ENCODE measurements at regions not wholly inside any gene's neighbourhood (a gene's known extent, or its start where the extent isn't known, plus 50 kb on each side); places are given as distances from the start of the nearest gene placed in this dataset.

- H3K79me1 ChIP-seq (replicated peaks; ENCODE audit: low read length, poor library complexity, severe bottlenecking), result no peaks in the 10 kb centered on the region
- no peak overlapping the region for H2BK12ac ChIP-seq (ENCODE audit: low read length in 2 of 2)
- no peak overlapping the region for H2BK15ac ChIP-seq (ENCODE audit: low read depth, poor library complexity, severe bottlenecking)
- H3K9ac ChIP-seq (ENCODE audit: low read length), result no peak overlapping the region
- H2AK5ac ChIP-seq (ENCODE audit: low read length, severe bottlenecking), result no peak overlapping the region
- WGBS, result 76% methylated on average over 6 of the region's 8 CpGs
- H3K23ac ChIP-seq (ENCODE audit: low read length in 2 of 2), result no peak overlapping the region
- no peak overlapping the region for H3K27ac ChIP-seq (ENCODE audit: low read length, poor library complexity, severe bottlenecking)
- no peaks in the 10 kb centered on the region for H3K27me3 ChIP-seq (ENCODE audit: control insufficient read depth in 1 of 2, insufficient read depth in 1 of 2, low read length in 2 of 2)
- H3K4me1 ChIP-seq (ENCODE audit: control insufficient read depth, insufficient read depth, low read depth, low read length), result no peaks in the 10 kb centered on the region
- H3K36me3 ChIP-seq (ENCODE audit: control insufficient read depth in 1 of 2, insufficient read depth in 2 of 2, low read depth in 1 of 2, low read length in 2 of 2), result no peaks in the 10 kb centered on the region
- no peak overlapping the region for H2BK120ac ChIP-seq (ENCODE audit: low read depth, low read length)
- no peak overlapping the region for H4K91ac ChIP-seq (ENCODE audit: low read length)
- H2AFZ ChIP-seq (ENCODE audit: low read depth, low read length), result no peak overlapping the region
- no peak overlapping the region for H3K14ac ChIP-seq (ENCODE audit: low read length in 2 of 2)
- no peak overlapping the region for H3K4me2 ChIP-seq (ENCODE audit: low read length, poor library complexity, severe bottlenecking)
- no peak overlapping the region for H3K18ac ChIP-seq (ENCODE audit: low read depth in 1 of 2, low read length in 2 of 2)
- no peak for DNase-seq
- H3K4ac ChIP-seq (ENCODE audit: low read depth in 1 of 2, low read length in 2 of 2), result no peak overlapping the region
- no peak overlapping the region for H2BK5ac ChIP-seq (ENCODE audit: low read depth, low read length, poor library complexity, severe bottlenecking)
- H4K8ac ChIP-seq (ENCODE audit: low read length), result no peak overlapping the region
- H3K9me3 ChIP-seq (ENCODE audit: control insufficient read depth, low read length), result peaks cover 5% of the 10 kb centered on the region
- no peak overlapping the region for H3K4me3 ChIP-seq (ENCODE audit: insufficient read depth in 1 of 2, low read depth in 1 of 2, low read length in 2 of 2)
Measured at GRCh38 chr17:11086646-11087340, 154.2 kb upstream of the SHISA6 start.

DNA sequence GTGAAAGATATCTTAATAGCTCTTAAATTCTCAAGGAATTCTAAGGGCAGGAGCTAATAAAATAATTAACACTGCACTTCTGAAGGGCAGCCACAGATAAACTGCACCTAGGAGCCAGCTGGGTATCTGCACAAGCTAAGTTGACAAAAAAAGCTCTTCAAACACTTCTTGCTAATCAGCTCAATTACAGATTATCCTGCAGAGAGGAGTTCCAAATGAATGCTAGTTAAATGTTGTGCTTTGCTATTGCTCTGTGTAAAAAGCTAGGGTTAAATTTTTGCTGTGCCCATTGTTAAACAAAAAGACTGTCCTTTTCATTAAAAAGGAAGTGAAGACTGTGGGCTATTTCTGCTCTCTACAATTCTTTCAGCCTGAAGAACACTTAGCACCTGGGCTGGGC, 158.5 kb upstream of the SHISA6 start:
- Histone ChIP-seq H2AK5ac (ENCODE audit: low read length, severe bottlenecking) (no peak overlapping the region), H3K4ac (ENCODE audit: low read depth in 1 of 2, low read length in 2 of 2) (no peak overlapping the region), H3K27ac (ENCODE audit: low read length, poor library complexity, severe bottlenecking) (no peak overlapping the region), H3K18ac (ENCODE audit: low read depth in 1 of 2, low read length in 2 of 2) (no peak overlapping the region), H4K8ac (ENCODE audit: low read length) (no peak overlapping the region), H2BK5ac (ENCODE audit: low read depth, low read length, poor library complexity, severe bottlenecking) (no peak overlapping the region), H3K79me1 (replicated peaks; ENCODE audit: low read length, poor library complexity, severe bottlenecking) (no peaks in the 10 kb centered on the region), H2BK15ac (ENCODE audit: low read depth, poor library complexity, severe bottlenecking) (no peak overlapping the region), H2AFZ (ENCODE audit: low read depth, low read length) (no peak overlapping the region), H3K14ac (ENCODE audit: low read length in 2 of 2) (no peak overlapping the region), H3K4me3 (ENCODE audit: insufficient read depth in 1 of 2, low read depth in 1 of 2, low read length in 2 of 2) (no peak overlapping the region), H3K9ac (ENCODE audit: low read length) (no peak overlapping the region), H3K23ac (ENCODE audit: low read length in 2 of 2) (no peak overlapping the region), H2BK12ac (ENCODE audit: low read length in 2 of 2) (no peak overlapping the region), H3K4me2 (ENCODE audit: low read length, poor library complexity, severe bottlenecking) (no peak overlapping the region), H3K27me3 (ENCODE audit: control insufficient read depth in 1 of 2, insufficient read depth in 1 of 2, low read length in 2 of 2) (no peaks in the 10 kb centered on the region), H3K9me3 (ENCODE audit: control insufficient read depth, low read length) (peaks cover 5% of the 10 kb centered on the region), H3K4me1 (ENCODE audit: control insufficient read depth, insufficient read depth, low read depth, low read length) (no peaks in the 10 kb centered on the region), H2BK120ac (ENCODE audit: low read depth, low read length) (no peak overlapping the region), H4K91ac (ENCODE audit: low read length) (no peak overlapping the region), H3K36me3 (ENCODE audit: control insufficient read depth in 1 of 2, insufficient read depth in 2 of 2, low read depth in 1 of 2, low read length in 2 of 2) (no peaks in the 10 kb centered on the region)
- no peak for DNase-seq

- Histone ChIP-seq H2BK15ac (ENCODE audit: low read depth, poor library complexity, severe bottlenecking) (no peak overlapping the region), H3K9me3 (ENCODE audit: control insufficient read depth, low read length) (no peaks in the 10 kb centered on the region), H3K4ac (ENCODE audit: low read depth in 1 of 2, low read length in 2 of 2) (no peak overlapping the region), H3K27ac (ENCODE audit: low read length, poor library complexity, severe bottlenecking) (no peak overlapping the region), H3K4me3 (ENCODE audit: insufficient read depth in 1 of 2, low read depth in 1 of 2, low read length in 2 of 2) (no peak overlapping the region), H3K14ac (ENCODE audit: low read length in 2 of 2) (no peak overlapping the region), H3K4me2 (ENCODE audit: low read length, poor library complexity, severe bottlenecking) (no peak overlapping the region), H3K18ac (ENCODE audit: low read depth in 1 of 2, low read length in 2 of 2) (no peak overlapping the region), H2BK5ac (ENCODE audit: low read depth, low read length, poor library complexity, severe bottlenecking) (no peak overlapping the region), H4K91ac (ENCODE audit: low read length) (no peak overlapping the region), H4K8ac (ENCODE audit: low read length) (no peak overlapping the region), H3K27me3 (ENCODE audit: control insufficient read depth in 1 of 2, insufficient read depth in 1 of 2, low read length in 2 of 2) (no peaks in the 10 kb centered on the region), H2AFZ (ENCODE audit: low read depth, low read length) (no peak overlapping the region), H2BK12ac (ENCODE audit: low read length in 2 of 2) (no peak overlapping the region), H3K23ac (ENCODE audit: low read length in 2 of 2) (no peak overlapping the region), H3K36me3 (ENCODE audit: control insufficient read depth in 1 of 2, insufficient read depth in 2 of 2, low read depth in 1 of 2, low read length in 2 of 2) (no peaks in the 10 kb centered on the region), H3K79me1 (replicated peaks; ENCODE audit: low read length, poor library complexity, severe bottlenecking) (no peaks in the 10 kb centered on the region), H2BK120ac (ENCODE audit: low read depth, low read length) (no peak overlapping the region), H2AK5ac (ENCODE audit: low read length, severe bottlenecking) (no peak overlapping the region), H3K9ac (ENCODE audit: low read length) (no peak overlapping the region), H3K4me1 (ENCODE audit: control insufficient read depth, insufficient read depth, low read depth, low read length) (no peaks in the 10 kb centered on the region)
- DNase-seq, result no peak
- WGBS, result 71% methylated on average over 1 of the region's 3 CpGs
Measured at GRCh38 chr17:11081342-11081741, 159.7 kb upstream of the SHISA6 start.

GRCh38 chr17:11077673-11078072, 163.3 kb upstream of the SHISA6 start:
- no peak overlapping the region for H4K8ac ChIP-seq (ENCODE audit: low read length)
- H3K4ac ChIP-seq (ENCODE audit: low read depth in 1 of 2, low read length in 2 of 2), result no peak overlapping the region
- H3K4me3 ChIP-seq (ENCODE audit: insufficient read depth in 1 of 2, low read depth in 1 of 2, low read length in 2 of 2), result no peak overlapping the region
- no peak overlapping the region for H3K18ac ChIP-seq (ENCODE audit: low read depth in 1 of 2, low read length in 2 of 2)
- no peak overlapping the region for H3K14ac ChIP-seq (ENCODE audit: low read length in 2 of 2)
- H3K9me3 ChIP-seq (ENCODE audit: control insufficient read depth, low read length), result no peaks in the 10 kb centered on the region
- no peak overlapping the region for H2BK12ac ChIP-seq (ENCODE audit: low read length in 2 of 2)
- H3K4me2 ChIP-seq (ENCODE audit: low read length, poor library complexity, severe bottlenecking), result no peak overlapping the region
- H2AFZ ChIP-seq (ENCODE audit: low read depth, low read length), result no peak overlapping the region
- H2AK5ac ChIP-seq (ENCODE audit: low read length, severe bottlenecking), result no peak overlapping the region
- no peaks in the 10 kb centered on the region for H3K36me3 ChIP-seq (ENCODE audit: control insufficient read depth in 1 of 2, insufficient read depth in 2 of 2, low read depth in 1 of 2, low read length in 2 of 2)
- no peak overlapping the region for H2BK5ac ChIP-seq (ENCODE audit: low read depth, low read length, poor library complexity, severe bottlenecking)
- no peak for DNase-seq
- H2BK120ac ChIP-seq (ENCODE audit: low read depth, low read length), result no peak overlapping the region
- H4K91ac ChIP-seq (ENCODE audit: low read length), result no peak overlapping the region
- no peaks in the 10 kb centered on the region for H3K27me3 ChIP-seq (ENCODE audit: control insufficient read depth in 1 of 2, insufficient read depth in 1 of 2, low read length in 2 of 2)
- H3K27ac ChIP-seq (ENCODE audit: low read length, poor library complexity, severe bottlenecking), result no peak overlapping the region
- H3K9ac ChIP-seq (ENCODE audit: low read length), result no peak overlapping the region
- no peaks in the 10 kb centered on the region for H3K4me1 ChIP-seq (ENCODE audit: control insufficient read depth, insufficient read depth, low read depth, low read length)
- H3K23ac ChIP-seq (ENCODE audit: low read length in 2 of 2), result no peak overlapping the region
- WGBS, result no CpG with 5 or more reads among the region's 1 CpG
- H3K79me1 ChIP-seq (replicated peaks; ENCODE audit: low read length, poor library complexity, severe bottlenecking), result no peaks in the 10 kb centered on the region
- no peak overlapping the region for H2BK15ac ChIP-seq (ENCODE audit: low read depth, poor library complexity, severe bottlenecking)
